HFF-Myc (cell line): ENCODE measurements at regions not wholly inside any gene's neighbourhood (a gene's known extent, or its start where the extent isn't known, plus 50 kb on each side); places are given as distances from the start of the nearest gene placed in this dataset.

Source experiments
- DNase-seq: peaks from one replicate; pipeline ENCODE4 v3.0.0-alpha.2; 2011; ENCODE audit warnings: low read depth; ENCODE audit errors: extremely low read depth
- H3K4me3 ChIP-seq: replicated peaks from 2 replicates; pipeline ENCODE4 v1.5.1; 2011; ENCODE audit warnings: low read depth, mild to moderate bottlenecking, control low read depth, low read length
- CTCF ChIP-seq: IDR thresholded peaks from 2 replicates; pipeline ENCODE4 v1.5.1; 2012; ENCODE audit warnings: mild to moderate bottlenecking, low read depth, low read length, control low read depth; ENCODE audit errors: missing control alignments

- H3K4me3 ChIP-seq: no peak overlapping the region
- TF ChIP-seq CTCF: no peak
- no peak for DNase-seq
These were observed 602.2 kb downstream of the FBXO15 start for GRCh38 chr18:73545472-73545871.

DNA sequence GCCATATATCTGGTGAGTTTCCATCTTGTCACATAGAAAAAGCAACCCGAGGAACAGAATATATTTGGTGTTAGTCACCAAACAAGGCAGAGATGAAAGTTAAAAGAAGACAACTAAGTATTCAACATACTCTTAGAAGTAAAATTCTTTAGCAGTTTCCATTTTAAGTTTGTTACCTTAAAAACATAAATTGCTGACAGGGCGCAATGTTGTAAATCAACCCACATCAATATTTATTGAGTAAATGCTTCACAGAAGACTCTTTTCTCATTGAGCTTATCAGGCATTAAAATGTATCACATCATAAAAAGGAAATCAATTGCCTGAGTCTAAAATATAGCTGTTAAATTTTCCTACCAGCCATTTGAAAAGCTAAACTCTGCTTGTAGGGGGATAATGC, 603.0 kb downstream of the FBXO15 start:
- no peak for DNase-seq
- H3K4me3 ChIP-seq: no peak overlapping the region
- no peak for TF ChIP-seq CTCF

- no peak for TF ChIP-seq CTCF
- H3K4me3 ChIP-seq: no peak overlapping the region
- DNase-seq: no peak
These were observed 603.6 kb downstream of the FBXO15 start for GRCh38 chr18:73544032-73544431.

- DNase-seq: no peak
- H3K4me3 ChIP-seq: no peak overlapping the region
- TF ChIP-seq CTCF: no peak
These were observed 611.6 kb downstream of the FBXO15 start for GRCh38 chr18:73535990-73536389.

DNA sequence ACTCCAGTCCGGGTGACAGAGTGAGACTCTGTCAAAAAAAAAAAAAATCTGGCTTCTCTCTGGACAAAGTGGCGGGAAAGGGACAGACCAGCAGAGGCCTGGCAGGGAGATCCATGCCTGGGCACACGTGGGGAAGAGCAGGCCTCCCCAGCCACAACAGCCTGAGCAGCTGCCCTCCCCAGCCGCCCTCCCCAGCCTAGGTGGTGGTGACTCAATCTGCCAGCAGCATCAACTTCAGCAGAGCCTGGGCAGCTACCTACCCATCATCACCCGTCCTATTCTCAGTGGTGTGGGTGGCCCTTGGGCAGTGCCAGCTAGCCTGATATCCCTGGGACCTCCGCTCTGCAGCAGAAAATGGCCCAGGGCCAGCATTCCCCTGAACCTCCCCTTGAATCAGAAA, 612.4 kb downstream of the FBXO15 start:
- TF ChIP-seq CTCF: no peak
- H3K4me3 ChIP-seq: no peak overlapping the region
- DNase-seq: no peak

DNA sequence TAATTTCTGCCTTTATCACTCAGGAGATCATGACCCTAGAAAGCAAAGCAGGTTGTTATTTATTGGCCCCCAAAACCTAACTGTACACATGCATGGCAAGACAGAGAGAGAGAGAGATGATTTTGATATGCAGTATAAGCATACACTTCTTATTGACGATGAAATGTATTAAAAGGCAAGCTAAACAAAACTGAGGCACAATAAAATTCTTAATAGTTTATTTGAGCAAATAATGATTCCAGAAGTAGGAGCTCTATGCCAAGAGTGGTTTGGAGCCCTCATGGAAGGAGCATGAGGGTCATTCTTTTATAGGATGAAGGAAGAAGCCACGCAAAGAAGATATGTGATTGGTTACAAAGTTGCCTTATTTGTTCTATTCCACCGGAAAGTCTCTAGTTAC, 616.0 kb downstream of the FBXO15 start:
- no peak overlapping the region for H3K4me3 ChIP-seq
- no peak for DNase-seq
- no peak for TF ChIP-seq CTCF

- no peak overlapping the region for H3K4me3 ChIP-seq
- no peak for TF ChIP-seq CTCF
- no peak for DNase-seq
These were observed 619.6 kb downstream of the FBXO15 start for GRCh38 chr18:73528066-73528465.
